Progenitor cell of endocrine pancreas (in vitro differentiated cells): ENCODE measurements at regions not wholly inside any gene's neighbourhood (a gene's known extent, or its start where the extent isn't known, plus 50 kb on each side); places are given as distances from the start of the nearest gene placed in this dataset.

Source experiments
- DNase-seq: peaks from one replicate; pipeline ENCODE4 v3.0.0; 2021; ENCODE audit warnings: low spot score; ENCODE audit not compliant: unreplicated experiment
- H3K27ac Mint-ChIP-seq: 2 replicates; pipeline ENCODE4 v1.8.0; 2021; ENCODE audit warnings: mild to moderate bottlenecking, moderate library complexity, mixed read lengths
- H3K27me3 Mint-ChIP-seq: 2 replicates; pipeline ENCODE4 v1.8.0; 2021; ENCODE audit warnings: mixed read lengths
- H3K36me3 Mint-ChIP-seq: 2 replicates; pipeline ENCODE4 v1.8.0; 2022; ENCODE audit warnings: mixed read lengths; ENCODE audit not compliant: insufficient read depth
- H3K4me1 Mint-ChIP-seq: 2 replicates; pipeline ENCODE4 v1.8.0; 2021; ENCODE audit warnings: low read depth, mixed read lengths
- H3K4me3 Mint-ChIP-seq: 2 replicates; pipeline ENCODE4 v1.8.0; 2021; ENCODE audit warnings: low read depth, mild to moderate bottlenecking, moderate library complexity, mixed read lengths
- H3K9me3 Mint-ChIP-seq: 2 replicates; pipeline ENCODE4 v1.8.0; 2021; ENCODE audit warnings: low read depth, mixed read lengths
- CTCF ChIP-seq: fragments of 200-600 bp; sonication (generic); IDR thresholded peaks from one replicate; pipeline ENCODE4 v1.5.0; 2021; ENCODE audit warnings: antibody characterized with exemption, mild to moderate bottlenecking; ENCODE audit not compliant: unreplicated experiment

- no peak for TF ChIP-seq CTCF
- no peak overlapping the region for H3K27ac Mint-ChIP-seq
- DNase-seq, result no peak
- no peak overlapping the region for H3K4me3 Mint-ChIP-seq
- H3K9me3 Mint-ChIP-seq, result no peaks in the 10 kb centered on the region
- H3K4me1 Mint-ChIP-seq, result peaks cover 3% of the 10 kb centered on the region
- peaks cover 26% of the 10 kb centered on the region for H3K27me3 Mint-ChIP-seq
- no peaks in the 10 kb centered on the region for H3K36me3 Mint-ChIP-seq
These were observed 59.3 kb upstream of the TMEM72 start for GRCh38 chr10:44851881-44852280.

DNA sequence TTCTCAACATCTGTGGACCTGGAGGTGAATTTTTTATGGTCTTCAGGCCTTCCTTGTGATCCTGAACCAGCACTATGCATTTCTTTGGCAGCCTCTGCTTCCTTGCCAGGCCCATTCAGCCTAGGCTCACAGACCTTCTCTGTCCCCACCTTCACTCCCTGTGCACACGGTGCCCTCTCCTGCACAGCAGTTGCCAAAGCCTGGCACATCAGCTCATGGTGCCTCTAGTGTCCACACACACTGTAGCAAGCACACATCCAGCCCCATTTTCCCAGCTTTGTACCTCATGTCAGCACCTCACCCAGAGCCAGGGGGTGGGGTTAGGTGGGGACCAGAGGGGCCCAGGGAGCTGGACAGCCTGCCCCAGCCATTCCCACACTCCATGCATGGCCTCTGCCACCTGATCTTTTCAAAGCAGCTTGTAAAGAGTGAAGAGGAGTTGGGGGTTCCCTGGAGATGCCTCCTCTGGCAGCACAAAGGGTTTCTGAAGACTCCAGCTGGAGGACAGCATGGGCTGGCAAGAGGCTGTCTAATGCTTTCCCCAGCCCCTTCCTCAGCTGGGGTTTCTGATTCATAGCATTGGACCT lies 57.9 kb upstream of the TMEM72 start:
- Mint-ChIP-seq H3K27ac (peak overlapping the region; percentile 33), H3K27me3 (peaks cover 26% of the 10 kb centered on the region), H3K4me3 (no peak overlapping the region), H3K36me3 (no peaks in the 10 kb centered on the region), H3K4me1 (peaks cover 3% of the 10 kb centered on the region), H3K9me3 (no peaks in the 10 kb centered on the region)
- TF ChIP-seq CTCF, result no peak
- no peak for DNase-seq

- H3K9me3 Mint-ChIP-seq, result no peaks in the 10 kb centered on the region
- no peak overlapping the region for H3K4me3 Mint-ChIP-seq
- H3K27ac Mint-ChIP-seq, result no peak overlapping the region
- no peak for DNase-seq
- H3K27me3 Mint-ChIP-seq, result peaks cover 26% of the 10 kb centered on the region
- no peak for TF ChIP-seq CTCF
- H3K4me1 Mint-ChIP-seq, result peaks cover 3% of the 10 kb centered on the region
- no peaks in the 10 kb centered on the region for H3K36me3 Mint-ChIP-seq
These were observed 57.3 kb upstream of the TMEM72 start for GRCh38 chr10:44853796-44854195.

DNA sequence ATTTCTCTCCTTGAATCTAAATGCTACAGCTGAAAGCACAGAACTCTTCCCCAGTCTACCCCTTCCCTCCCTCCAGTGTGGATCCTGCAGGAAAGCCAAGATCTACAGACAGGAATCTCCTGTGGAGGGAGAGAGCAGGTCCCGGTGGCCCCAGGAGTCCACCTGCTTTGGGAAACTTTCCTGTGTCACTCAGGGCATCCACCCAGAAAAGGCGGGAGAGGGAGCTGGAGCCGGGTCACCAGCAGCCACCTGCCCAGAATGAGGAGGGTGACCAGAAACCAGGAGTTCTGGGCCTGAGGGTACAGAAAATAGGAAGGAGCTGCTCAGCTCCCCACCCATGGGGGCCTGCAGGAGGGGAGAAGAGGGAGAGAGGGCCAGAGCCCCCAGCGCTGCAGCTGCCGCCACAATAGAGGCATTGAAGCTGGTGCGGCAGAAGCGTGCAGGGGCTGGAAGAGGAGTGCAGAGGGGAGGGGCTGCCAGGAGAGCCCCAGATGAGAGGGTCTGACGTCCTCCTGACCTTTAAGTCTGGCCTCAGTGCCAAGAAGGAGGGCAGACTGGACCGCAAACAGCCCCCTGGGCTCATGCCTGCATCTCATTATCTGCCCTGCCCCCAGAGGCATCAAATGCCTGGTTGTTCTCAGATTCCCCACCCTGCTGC lies 56.3 kb upstream of the TMEM72 start:
- TF ChIP-seq CTCF, result no peak
- H3K36me3 Mint-ChIP-seq, result no peaks in the 10 kb centered on the region
- DNase-seq, result no peak
- H3K4me1 Mint-ChIP-seq, result peaks cover 3% of the 10 kb centered on the region
- no peak overlapping the region for H3K27ac Mint-ChIP-seq
- H3K4me3 Mint-ChIP-seq, result no peak overlapping the region
- H3K27me3 Mint-ChIP-seq, result peaks cover 29% of the 10 kb centered on the region
- H3K9me3 Mint-ChIP-seq, result no peaks in the 10 kb centered on the region

GRCh38 chr10:44856696-44857095 lies 54.4 kb upstream of the TMEM72 start:
- Mint-ChIP-seq H3K4me1 (peaks cover 3% of the 10 kb centered on the region), H3K27me3 (peaks cover 32% of the 10 kb centered on the region), H3K27ac (no peak overlapping the region)

More at GRCh38 chr10:44856696-44857095, 54.4 kb upstream of the TMEM72 start:
- DNase-seq, result no peak
- H3K4me3 Mint-ChIP-seq, result no peak overlapping the region
- TF ChIP-seq CTCF, result no peak
- no peaks in the 10 kb centered on the region for H3K9me3 Mint-ChIP-seq
- H3K36me3 Mint-ChIP-seq, result no peaks in the 10 kb centered on the region
